ENCODE measurements at regions not wholly inside any gene's neighbourhood (a gene's known extent, or its start where the extent isn't known, plus 50 kb on each side); places are given as distances from the start of the nearest gene placed in this dataset.

DNA sequence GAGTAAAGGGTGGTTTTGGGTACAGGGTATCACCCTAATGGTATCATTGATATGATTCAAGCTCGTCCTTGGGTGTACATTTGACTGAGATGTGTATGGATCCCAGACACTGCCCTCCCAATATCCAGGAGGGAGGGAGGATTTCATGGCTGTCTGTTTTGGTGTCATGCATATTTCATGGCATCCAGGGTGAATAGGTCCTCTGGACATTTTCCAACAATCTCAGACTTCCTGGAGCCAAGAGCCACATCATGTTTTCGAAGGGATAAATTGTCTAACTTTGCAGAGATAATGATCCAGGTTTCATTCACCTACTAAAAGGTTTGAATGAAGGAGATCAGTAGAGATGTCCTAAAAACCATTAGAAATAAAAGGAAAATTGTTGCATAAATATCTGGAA lies 431.9 kb downstream of the SHISA9 start (continued):
- TF ChIP-seq, protein P1, sequence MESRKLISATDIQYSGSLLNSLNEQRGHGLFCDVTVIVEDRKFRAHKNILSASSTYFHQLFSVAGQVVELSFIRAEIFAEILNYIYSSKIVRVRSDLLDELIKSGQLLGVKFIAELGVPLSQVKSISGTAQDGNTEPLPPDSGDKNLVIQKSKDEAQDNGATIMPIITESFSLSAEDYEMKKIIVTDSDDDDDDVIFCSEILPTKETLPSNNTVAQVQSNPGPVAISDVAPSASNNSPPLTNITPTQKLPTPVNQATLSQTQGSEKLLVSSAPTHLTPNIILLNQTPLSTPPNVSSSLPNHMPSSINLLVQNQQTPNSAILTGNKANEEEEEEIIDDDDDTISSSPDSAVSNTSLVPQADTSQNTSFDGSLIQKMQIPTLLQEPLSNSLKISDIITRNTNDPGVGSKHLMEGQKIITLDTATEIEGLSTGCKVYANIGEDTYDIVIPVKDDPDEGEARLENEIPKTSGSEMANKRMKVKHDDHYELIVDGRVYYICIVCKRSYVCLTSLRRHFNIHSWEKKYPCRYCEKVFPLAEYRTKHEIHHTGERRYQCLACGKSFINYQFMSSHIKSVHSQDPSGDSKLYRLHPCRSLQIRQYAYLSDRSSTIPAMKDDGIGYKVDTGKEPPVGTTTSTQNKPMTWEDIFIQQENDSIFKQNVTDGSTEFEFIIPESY (IDR thresholded peaks at IDR 0.05; ENCODE audit: extremely low read depth, insufficient replicate concordance, low read length), result no peak

DNA sequence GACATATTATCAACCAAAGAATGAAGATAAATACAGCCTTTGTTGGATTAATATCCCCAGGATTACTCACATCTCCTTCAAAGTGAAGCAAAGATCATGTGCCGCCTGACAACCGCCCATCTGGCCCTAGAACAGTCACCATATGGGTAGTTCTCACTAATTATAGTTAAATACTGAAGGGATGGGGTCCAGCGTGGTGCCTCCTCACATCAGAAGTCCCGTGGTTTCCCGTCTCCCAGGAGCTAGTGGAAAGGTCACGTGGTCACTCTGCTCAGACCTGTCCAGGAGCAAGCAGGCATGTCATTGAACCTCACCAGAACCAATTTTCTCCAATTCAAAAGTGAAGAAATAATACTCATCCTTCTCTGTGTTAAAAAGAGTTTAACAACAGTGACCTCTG lies 434.5 kb downstream of the SHISA9 start:
- Histone ChIP-seq H3K27ac (ENCODE audit: low read depth, low read length) (no peak overlapping the region), H3K9me2 (ENCODE audit: insufficient read depth) (no peaks in the 10 kb centered on the region), H4K20me1 (ENCODE audit: insufficient read depth) (no peaks in the 10 kb centered on the region), H3K79me2 (ENCODE audit: insufficient read depth, low read length) (no peaks in the 10 kb centered on the region), H2AFZ (ENCODE audit: low read depth, low read length, poor library complexity, severe bottlenecking) (no peak overlapping the region), H3K9me3 (ENCODE audit: control insufficient read depth in 1 of 2, insufficient read depth in 1 of 2, low read depth in 1 of 2, low read length in 2 of 2) (no peaks in the 10 kb centered on the region; a peak in 1 of 4 replicates), H3K4me2 (ENCODE audit: low read length) (no peak overlapping the region), H3K4me3 (replicated peaks in 1 of 2; ENCODE audit: low read depth in 1 of 2, low read length in 2 of 2) (no peak overlapping the region), H3K9ac (ENCODE audit: low read length) (no peak overlapping the region), H3K36me3 (ENCODE audit: control insufficient read depth in 1 of 2, insufficient read depth in 2 of 2, low read length in 2 of 2) (no peaks in the 10 kb centered on the region), H3K4me1 (ENCODE audit: control insufficient read depth in 1 of 2, insufficient read depth in 2 of 2, low read length in 2 of 2) (no peaks in the 10 kb centered on the region), H3K27me3 (ENCODE audit: insufficient read depth, low read length) (no peaks in the 10 kb centered on the region)
- ChIA-PET RAD21 (ENCODE audit: low non-redundant PET in 1 of 2, low total read pairs in 2 of 2, uncharacterized antibody in 2 of 2, unreplicated experiment in 2 of 2) (no interaction called here), CTCF (no interaction called here), POLR2A (no interaction called here)
- intact Hi-C loops (cut with micrococcal nuclease), result no loop called here
- no peak for ATAC-seq
- no peak for TF ChIP-seq ZFX (IDR thresholded peaks at IDR 0.05)
- no peak for TF ChIP-seq SIN3A (IDR thresholded peaks at IDR 0.05; ENCODE audit: low read depth)
- TF ChIP-seq POLR2A (IDR thresholded peaks at IDR 0.05; ENCODE audit: borderline replicate concordance, extremely low read depth, insufficient read depth, insufficient read length), result no peak
- TF ChIP-seq, protein P2, sequence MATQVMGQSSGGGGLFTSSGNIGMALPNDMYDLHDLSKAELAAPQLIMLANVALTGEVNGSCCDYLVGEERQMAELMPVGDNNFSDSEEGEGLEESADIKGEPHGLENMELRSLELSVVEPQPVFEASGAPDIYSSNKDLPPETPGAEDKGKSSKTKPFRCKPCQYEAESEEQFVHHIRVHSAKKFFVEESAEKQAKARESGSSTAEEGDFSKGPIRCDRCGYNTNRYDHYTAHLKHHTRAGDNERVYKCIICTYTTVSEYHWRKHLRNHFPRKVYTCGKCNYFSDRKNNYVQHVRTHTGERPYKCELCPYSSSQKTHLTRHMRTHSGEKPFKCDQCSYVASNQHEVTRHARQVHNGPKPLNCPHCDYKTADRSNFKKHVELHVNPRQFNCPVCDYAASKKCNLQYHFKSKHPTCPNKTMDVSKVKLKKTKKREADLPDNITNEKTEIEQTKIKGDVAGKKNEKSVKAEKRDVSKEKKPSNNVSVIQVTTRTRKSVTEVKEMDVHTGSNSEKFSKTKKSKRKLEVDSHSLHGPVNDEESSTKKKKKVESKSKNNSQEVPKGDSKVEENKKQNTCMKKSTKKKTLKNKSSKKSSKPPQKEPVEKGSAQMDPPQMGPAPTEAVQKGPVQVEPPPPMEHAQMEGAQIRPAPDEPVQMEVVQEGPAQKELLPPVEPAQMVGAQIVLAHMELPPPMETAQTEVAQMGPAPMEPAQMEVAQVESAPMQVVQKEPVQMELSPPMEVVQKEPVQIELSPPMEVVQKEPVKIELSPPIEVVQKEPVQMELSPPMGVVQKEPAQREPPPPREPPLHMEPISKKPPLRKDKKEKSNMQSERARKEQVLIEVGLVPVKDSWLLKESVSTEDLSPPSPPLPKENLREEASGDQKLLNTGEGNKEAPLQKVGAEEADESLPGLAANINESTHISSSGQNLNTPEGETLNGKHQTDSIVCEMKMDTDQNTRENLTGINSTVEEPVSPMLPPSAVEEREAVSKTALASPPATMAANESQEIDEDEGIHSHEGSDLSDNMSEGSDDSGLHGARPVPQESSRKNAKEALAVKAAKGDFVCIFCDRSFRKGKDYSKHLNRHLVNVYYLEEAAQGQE (IDR thresholded peaks at IDR 0.05; ENCODE audit: low read depth), result no peak
- TF ChIP-seq, protein P1 (IDR thresholded peaks at IDR 0.05; ENCODE audit: extremely low read depth, insufficient replicate concordance, low read length), result no peak
- no peak for TF ChIP-seq SP1 (IDR thresholded peaks at IDR 0.05; ENCODE audit: low read depth)
- TF ChIP-seq RAD21 (IDR thresholded peaks at IDR 0.05; ENCODE audit: low read depth), result no peak
- TF ChIP-seq TCF7L2 (IDR thresholded peaks at IDR 0.05; ENCODE audit: borderline replicate concordance, extremely low read depth, insufficient read depth, insufficient read length), result no peak
- TF ChIP-seq, protein P3, sequence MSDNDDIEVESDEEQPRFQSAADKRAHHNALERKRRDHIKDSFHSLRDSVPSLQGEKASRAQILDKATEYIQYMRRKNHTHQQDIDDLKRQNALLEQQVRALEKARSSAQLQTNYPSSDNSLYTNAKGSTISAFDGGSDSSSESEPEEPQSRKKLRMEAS (IDR thresholded peaks at IDR 0.05), result no peak
- TF ChIP-seq FOSL1 (IDR thresholded peaks at IDR 0.05; ENCODE audit: low read depth), result no peak
- TF ChIP-seq CBX3 (IDR thresholded peaks at IDR 0.05; ENCODE audit: low read depth), result no peak
- BruUV-seq (replicated peaks), result no TSS peak
- DNase-seq (ENCODE audit: low read depth, low spot score), result no peak
